Ectodermal cell (in vitro differentiated cells): ENCODE measurements at regions not wholly inside any gene's neighbourhood (a gene's known extent, or its start where the extent isn't known, plus 50 kb on each side); places are given as distances from the start of the nearest gene placed in this dataset.

Experiments used
- H3K27ac ChIP-seq: 2 replicates; pipeline ENCODE4 v1.7.0; 2013; ENCODE audit warnings: mild to moderate bottlenecking, low read depth, low read length; ENCODE audit not compliant: insufficient read depth, poor library complexity, severe bottlenecking
- H3K27me3 ChIP-seq: 2 replicates; pipeline ENCODE4 v1.7.0; 2013; ENCODE audit warnings: mild to moderate bottlenecking, low read length; ENCODE audit not compliant: insufficient read depth, control insufficient read depth, poor library complexity, severe bottlenecking
- H3K36me3 ChIP-seq: one replicate; pipeline ENCODE4 v1.7.0; 2013; ENCODE audit warnings: low read length; ENCODE audit not compliant: control insufficient read depth, insufficient read depth
- H3K4me1 ChIP-seq: one replicate; pipeline ENCODE4 v1.7.0; 2013; ENCODE audit warnings: low read length; ENCODE audit not compliant: control insufficient read depth, insufficient read depth
- H3K4me3 ChIP-seq: 2 replicates; pipeline ENCODE4 v1.7.0; 2013; ENCODE audit warnings: low read depth, low read length, control low read depth; ENCODE audit not compliant: insufficient read depth
- H3K9me3 ChIP-seq: 2 replicates; pipeline ENCODE4 v1.7.0; 2013; ENCODE audit warnings: mild to moderate bottlenecking, low read length, moderate library complexity; ENCODE audit not compliant: control insufficient read depth
- WGBS, 2 experiments: methylation state at CpG; one replicate each; pipeline ENCODE4 v1.1.7; 2013; ENCODE audit warnings: missing lambda C conversion rate in 2 of 2; 5-methylcytosine and 5-hydroxymethylcytosine counted together

DNA sequence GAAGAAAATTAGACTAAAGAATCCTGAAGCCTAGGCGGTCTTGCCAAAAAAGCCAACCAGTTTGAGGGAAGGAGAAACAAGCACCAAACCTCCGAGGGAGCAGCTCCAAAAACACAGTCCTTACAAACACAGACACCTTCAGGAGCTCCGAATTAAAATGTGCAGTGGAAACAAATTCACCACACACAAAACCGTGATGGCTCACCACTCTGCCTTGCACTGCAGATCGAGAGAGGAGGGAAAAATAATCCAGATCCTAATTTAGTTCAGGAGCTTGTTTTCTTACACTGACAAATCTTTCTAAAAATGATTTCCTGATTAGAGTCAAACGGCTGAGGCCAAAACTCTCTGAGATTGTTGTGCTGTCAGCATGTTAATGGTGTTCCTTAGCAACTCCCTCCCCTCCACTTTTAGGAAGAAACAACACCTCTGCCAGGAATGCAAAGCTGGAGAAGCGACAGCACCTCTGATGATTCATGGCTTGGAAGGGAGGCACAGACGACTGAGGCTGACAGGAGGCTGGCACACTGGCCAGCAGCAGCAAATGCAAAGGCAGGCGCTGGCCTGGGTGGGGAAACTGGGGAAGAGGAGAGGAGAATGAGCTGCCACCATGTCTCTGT, 249.4 kb upstream of the KLHL29 start:
- WGBS, 2 experiments: 60 to 67% methylated on average over 8 to 9 of the region's 9 CpGs
- no peak overlapping the region for H3K4me3 ChIP-seq
- H3K4me1 ChIP-seq: peaks cover 7% of the 10 kb centered on the region
- H3K9me3 ChIP-seq: no peaks in the 10 kb centered on the region
- H3K27ac ChIP-seq: no peak overlapping the region
- no peaks in the 10 kb centered on the region for H3K27me3 ChIP-seq
- no peaks in the 10 kb centered on the region for H3K36me3 ChIP-seq

DNA sequence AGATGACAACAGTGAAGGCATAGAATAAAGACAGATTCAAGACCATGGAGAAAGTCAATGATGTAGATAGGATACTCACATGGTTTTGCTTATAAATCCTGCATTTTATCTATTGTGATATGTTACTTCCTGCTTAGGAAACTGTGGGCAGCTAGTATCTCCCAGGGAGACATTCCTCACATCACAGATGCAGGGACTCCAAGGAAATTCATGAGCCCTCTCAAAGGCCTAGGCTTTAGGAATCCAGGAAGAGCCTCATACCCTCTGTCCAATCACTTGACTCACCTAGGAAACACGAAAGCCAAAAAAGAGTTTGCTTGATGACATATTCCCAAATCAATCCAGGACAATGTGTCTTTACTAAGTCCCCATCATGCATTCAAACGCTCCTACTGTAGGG, 247.8 kb upstream of the KLHL29 start:
- no peaks in the 10 kb centered on the region for H3K27me3 ChIP-seq
- no peak overlapping the region for H3K27ac ChIP-seq
- H3K36me3 ChIP-seq: no peaks in the 10 kb centered on the region
- H3K4me3 ChIP-seq: no peak overlapping the region
- 92 to 100% methylated on average over 2 of the region's 2 CpGs for WGBS, 2 experiments
- peaks cover 7% of the 10 kb centered on the region for H3K4me1 ChIP-seq
- no peaks in the 10 kb centered on the region for H3K9me3 ChIP-seq

DNA sequence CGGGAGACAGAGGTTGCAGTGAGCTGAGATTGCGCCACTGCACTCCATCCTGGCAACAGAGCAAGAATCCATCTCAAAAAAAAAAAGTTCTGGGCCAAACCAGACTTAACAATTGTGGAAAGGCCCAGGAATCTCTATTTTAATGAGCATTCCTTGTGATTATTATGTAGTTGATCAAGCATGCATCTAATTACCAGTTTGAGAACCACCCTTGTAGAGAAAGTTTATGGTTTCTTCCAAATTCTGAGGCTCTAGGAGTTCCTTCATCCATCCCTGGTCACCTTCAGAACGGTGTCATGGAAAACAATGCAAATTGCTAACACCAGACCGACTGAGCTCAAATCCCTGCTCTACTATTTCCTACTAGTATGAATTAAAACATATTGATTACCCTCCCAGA, 246.3 kb upstream of the KLHL29 start:
- H3K4me1 ChIP-seq: peaks cover 7% of the 10 kb centered on the region
- no peak overlapping the region for H3K27ac ChIP-seq
- no peak overlapping the region for H3K4me3 ChIP-seq
- H3K27me3 ChIP-seq: no peaks in the 10 kb centered on the region
- no peaks in the 10 kb centered on the region for H3K36me3 ChIP-seq
- no peaks in the 10 kb centered on the region for H3K9me3 ChIP-seq
- 92 to 93% methylated on average over 4 of the region's 4 CpGs for WGBS, 2 experiments

DNA sequence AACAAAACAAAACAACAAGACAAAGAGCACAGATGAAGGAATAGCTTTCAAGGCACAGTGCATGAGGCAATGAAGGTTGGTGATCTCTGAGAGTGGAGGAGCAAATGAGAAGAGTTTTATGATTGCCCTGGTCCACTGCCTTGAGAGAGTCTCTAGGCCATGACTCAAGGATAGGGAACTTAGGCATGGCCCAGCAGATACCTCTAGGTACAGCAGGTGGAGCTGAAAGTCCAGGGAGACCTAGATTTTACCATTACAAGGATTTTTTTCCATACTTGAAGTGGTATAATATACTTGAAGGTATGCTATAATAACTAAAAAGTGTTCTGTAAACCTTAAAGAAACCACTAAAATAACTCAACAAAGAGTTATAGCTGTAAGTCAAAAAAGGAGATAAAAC, 239.5 kb upstream of the KLHL29 start:
- no peaks in the 10 kb centered on the region for H3K27me3 ChIP-seq
- H3K27ac ChIP-seq: no peak overlapping the region
- no peaks in the 10 kb centered on the region for H3K4me1 ChIP-seq
- H3K36me3 ChIP-seq: no peaks in the 10 kb centered on the region
- H3K4me3 ChIP-seq: no peak overlapping the region
- no peaks in the 10 kb centered on the region for H3K9me3 ChIP-seq

DNA sequence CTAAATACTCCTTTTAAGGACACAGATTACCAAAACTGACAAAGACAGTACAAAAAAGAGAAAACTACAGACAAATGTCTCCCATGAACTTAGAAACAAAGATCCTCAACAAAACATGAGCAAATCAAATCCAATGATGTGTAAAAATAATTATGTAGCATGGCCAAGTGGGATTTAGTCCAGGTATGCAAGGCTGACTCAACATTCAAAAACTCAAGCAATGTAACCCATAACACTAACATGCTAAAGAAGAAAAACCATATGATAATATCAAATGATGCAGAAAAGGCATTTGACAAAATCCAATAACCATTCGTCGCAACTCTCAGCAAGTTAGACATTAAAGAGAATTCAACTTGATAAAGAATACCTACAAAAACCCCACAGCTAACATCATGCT, 239.0 kb upstream of the KLHL29 start:
- no peak overlapping the region for H3K4me3 ChIP-seq
- H3K27ac ChIP-seq: no peak overlapping the region
- WGBS, 2 experiments: 80 to 96% methylated on average over 1 to 2 of the region's 2 CpGs
- H3K9me3 ChIP-seq: no peaks in the 10 kb centered on the region
- no peaks in the 10 kb centered on the region for H3K27me3 ChIP-seq
- H3K4me1 ChIP-seq: no peaks in the 10 kb centered on the region
- no peaks in the 10 kb centered on the region for H3K36me3 ChIP-seq

DNA sequence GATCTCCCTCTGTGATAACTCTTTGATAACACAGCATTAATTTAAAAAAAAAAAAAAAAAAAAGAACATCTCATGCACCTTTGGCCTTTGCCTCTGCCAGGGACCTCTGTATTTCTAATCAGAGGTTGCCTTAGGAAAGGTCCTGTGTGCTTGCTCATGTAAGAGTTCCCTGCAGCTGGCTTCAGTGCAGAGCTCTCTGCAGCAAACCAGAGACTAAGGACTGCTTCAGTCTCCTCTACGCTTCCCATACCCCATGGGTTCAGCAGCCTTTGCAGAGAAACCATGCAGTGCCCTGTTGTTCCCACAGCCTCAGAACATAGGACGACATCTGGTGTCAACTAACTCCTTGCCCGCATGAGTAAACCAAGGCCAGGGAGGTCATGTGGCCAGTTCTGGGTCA, 236.6 kb upstream of the KLHL29 start:
- H3K9me3 ChIP-seq: no peaks in the 10 kb centered on the region

DNA sequence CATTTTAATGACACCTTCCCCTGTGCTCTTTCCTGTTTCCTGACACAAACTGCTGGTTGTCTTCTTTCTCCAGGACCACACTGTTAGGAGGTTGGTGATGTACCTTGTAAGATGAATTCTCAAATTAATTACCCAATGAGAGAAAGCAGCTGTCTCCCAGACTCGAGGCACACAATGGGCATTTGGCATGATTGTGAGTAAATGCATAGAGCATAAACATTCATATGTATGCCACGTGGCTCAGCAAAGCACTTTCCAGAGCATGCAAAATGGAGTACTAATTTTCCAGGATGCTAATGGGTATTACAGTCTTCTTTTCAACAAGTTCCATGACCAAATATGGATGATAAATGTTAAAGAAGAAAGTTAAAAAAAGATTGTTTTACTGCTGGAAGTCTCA, 235.2 kb upstream of the KLHL29 start:
- Histone ChIP-seq H3K9me3 (no peaks in the 10 kb centered on the region), H3K36me3 (no peaks in the 10 kb centered on the region), H3K27ac (no peak overlapping the region), H3K4me1 (no peaks in the 10 kb centered on the region), H3K27me3 (no peaks in the 10 kb centered on the region), H3K4me3 (no peak overlapping the region)
- WGBS, 2 experiments: 88 to 93% methylated on average over 2 of the region's 2 CpGs

More for the DNA sequence above, 236.6 kb upstream of the KLHL29 start:
- H3K27ac ChIP-seq: no peak overlapping the region
- H3K4me3 ChIP-seq: no peak overlapping the region
- no peaks in the 10 kb centered on the region for H3K4me1 ChIP-seq
- 81 to 83% methylated on average over 3 of the region's 3 CpGs for WGBS, 2 experiments
- H3K36me3 ChIP-seq: no peaks in the 10 kb centered on the region
- no peaks in the 10 kb centered on the region for H3K27me3 ChIP-seq

DNA sequence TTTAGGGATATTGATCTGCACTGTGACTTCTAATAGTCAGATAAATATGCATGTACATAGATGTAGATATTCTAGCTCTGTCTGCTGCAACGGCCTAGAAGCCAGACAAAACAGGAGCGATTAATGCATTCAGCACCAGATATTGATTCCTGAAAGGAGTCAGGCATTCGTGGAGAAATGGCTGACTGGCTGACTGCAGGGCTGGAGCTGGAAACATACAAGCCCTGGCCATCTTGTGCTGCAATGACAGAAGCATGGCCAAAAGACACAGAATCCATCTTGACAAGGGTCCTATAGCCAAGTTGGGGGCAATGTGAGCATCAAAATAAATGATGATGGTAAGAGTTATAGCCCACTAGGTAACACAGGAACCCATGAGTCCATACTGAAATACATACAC, 231.5 kb upstream of the KLHL29 start:
- Histone ChIP-seq H3K4me1 (no peaks in the 10 kb centered on the region), H3K27ac (no peak overlapping the region), H3K27me3 (no peaks in the 10 kb centered on the region), H3K9me3 (no peaks in the 10 kb centered on the region), H3K4me3 (no peak overlapping the region), H3K36me3 (no peaks in the 10 kb centered on the region)
- 91 to 96% methylated on average over 3 of the region's 3 CpGs for WGBS, 2 experiments

DNA sequence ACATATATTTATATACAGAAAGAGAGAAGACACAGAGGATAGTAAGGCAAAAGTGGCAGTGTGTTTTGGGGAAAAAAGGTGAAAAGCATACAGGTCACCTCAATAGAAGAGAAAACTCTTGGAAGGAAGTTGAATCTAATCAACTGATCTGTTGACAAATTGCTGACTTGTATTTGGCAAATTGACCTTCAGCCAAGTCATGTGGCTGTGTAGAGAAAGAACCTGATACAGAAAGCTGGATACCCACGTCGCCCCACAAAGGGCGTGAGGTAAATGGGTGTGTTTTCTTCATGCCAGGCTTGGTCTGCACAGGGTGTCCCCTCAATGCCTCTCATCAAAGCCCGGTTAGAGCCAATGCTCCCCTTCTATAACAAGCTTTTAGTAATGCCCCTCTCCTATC, 230.0 kb upstream of the KLHL29 start:
- H3K27me3 ChIP-seq: no peaks in the 10 kb centered on the region
- no peaks in the 10 kb centered on the region for H3K9me3 ChIP-seq
- H3K4me1 ChIP-seq: no peaks in the 10 kb centered on the region
- 92 to 95% methylated on average over 4 of the region's 4 CpGs for WGBS, 2 experiments
- H3K36me3 ChIP-seq: no peaks in the 10 kb centered on the region
- no peak overlapping the region for H3K4me3 ChIP-seq
- no peak overlapping the region for H3K27ac ChIP-seq

DNA sequence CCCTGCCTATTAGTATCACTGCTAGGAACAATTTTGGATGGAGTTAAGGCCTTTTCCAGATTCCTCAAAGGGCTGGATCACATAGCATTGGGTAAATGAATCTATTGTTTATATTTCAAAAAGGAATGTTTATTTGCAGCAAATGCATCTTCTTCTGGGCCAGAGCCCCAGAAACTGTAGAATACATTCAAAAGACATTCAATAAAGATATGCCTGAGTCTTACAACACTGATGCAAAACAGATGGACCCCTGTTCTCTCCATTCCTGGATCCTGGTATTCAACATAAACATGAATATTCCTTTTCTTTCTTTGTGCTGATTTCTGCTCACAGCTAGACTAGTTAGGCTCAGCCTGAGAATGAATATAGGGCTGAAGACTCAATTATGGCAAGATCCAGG, 227.2 kb upstream of the KLHL29 start:
- H3K36me3 ChIP-seq: no peaks in the 10 kb centered on the region
- H3K9me3 ChIP-seq: no peaks in the 10 kb centered on the region
- no peaks in the 10 kb centered on the region for H3K27me3 ChIP-seq
- H3K4me3 ChIP-seq: no peak overlapping the region
- no peaks in the 10 kb centered on the region for H3K4me1 ChIP-seq
- no peak overlapping the region for H3K27ac ChIP-seq

DNA sequence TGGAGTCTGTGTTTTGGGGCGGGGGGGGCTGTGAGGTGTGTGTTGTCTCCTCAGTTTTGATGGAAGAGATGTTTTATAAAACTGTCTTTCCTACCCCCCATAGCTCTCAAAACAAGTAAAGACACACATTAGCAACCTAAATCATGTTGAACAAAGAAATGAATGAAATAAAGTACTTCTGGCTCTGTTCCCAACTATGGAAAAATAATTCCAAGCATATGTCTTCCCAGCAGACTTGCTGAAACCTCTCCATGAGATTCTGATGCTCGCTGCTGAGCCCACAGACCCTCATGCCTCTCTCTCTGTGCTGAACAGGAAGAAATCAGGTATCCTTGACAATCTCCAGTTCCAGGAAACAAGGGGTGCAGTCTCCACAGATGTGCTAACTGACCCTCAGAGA, 226.7 kb upstream of the KLHL29 start:
- WGBS, 2 experiments: 88 to 98% methylated on average over 1 of the region's 2 CpGs
- H3K4me1 ChIP-seq: no peaks in the 10 kb centered on the region
- no peaks in the 10 kb centered on the region for H3K36me3 ChIP-seq
- H3K9me3 ChIP-seq: no peaks in the 10 kb centered on the region
- no peaks in the 10 kb centered on the region for H3K27me3 ChIP-seq
- no peak overlapping the region for H3K4me3 ChIP-seq
- H3K27ac ChIP-seq: no peak overlapping the region
